AG09309 (cell line): ENCODE measurements at regions not wholly inside any gene's neighbourhood (a gene's known extent, or its start where the extent isn't known, plus 50 kb on each side); places are given as distances from the start of the nearest gene placed in this dataset.

Experiments
- DNase-seq: peaks from one replicate; pipeline ENCODE4 v3.0.0-alpha.2; 2010; ENCODE audit warnings: low read depth
- H3K4me3 ChIP-seq: 2 replicates; pipeline ENCODE4 v1.5.1; 2011; ENCODE audit warnings: mild to moderate bottlenecking, low read depth, low read length, moderate library complexity; ENCODE audit not compliant: control insufficient read depth
- CTCF ChIP-seq: IDR thresholded peaks from 2 replicates; pipeline ENCODE4 v1.5.1; 2011; ENCODE audit warnings: mild to moderate bottlenecking, low read depth, low read length, inconsistent platforms; ENCODE audit not compliant: insufficient read depth, control insufficient read depth; ENCODE audit errors: missing control alignments

GRCh38 chr9:119036969-119037368 is 332.3 kb downstream of the BRINP1 start:
- no peak for DNase-seq
- no peak for TF ChIP-seq CTCF
- H3K4me3 ChIP-seq, result no peak overlapping the region

GRCh38 chr9:119043996-119044395 is 325.2 kb downstream of the BRINP1 start:
- no peak for DNase-seq
- no peak overlapping the region for H3K4me3 ChIP-seq
- no peak for TF ChIP-seq CTCF

- TF ChIP-seq CTCF, result no peak
- no peak for DNase-seq
- no peak overlapping the region for H3K4me3 ChIP-seq
These were observed 324.4 kb downstream of the BRINP1 start for GRCh38 chr9:119044806-119045205.

- no peak for TF ChIP-seq CTCF
- H3K4me3 ChIP-seq, result no peak overlapping the region
- no peak for DNase-seq
These were observed 321.5 kb downstream of the BRINP1 start for GRCh38 chr9:119047513-119048307.

GRCh38 chr9:119050281-119050680 is 319.0 kb downstream of the BRINP1 start:
- TF ChIP-seq CTCF, result no peak
- no peak overlapping the region for H3K4me3 ChIP-seq
- no peak for DNase-seq

- TF ChIP-seq CTCF, result no peak
- DNase-seq, result no peak
- no peak overlapping the region for H3K4me3 ChIP-seq
These were observed 316.8 kb downstream of the BRINP1 start for GRCh38 chr9:119052339-119053030.

- no peak for DNase-seq
- TF ChIP-seq CTCF, result no peak
- H3K4me3 ChIP-seq, result no peak overlapping the region
These were observed 316.2 kb downstream of the BRINP1 start for GRCh38 chr9:119053070-119053469.
